Muscle layer of colon (tissue), 2 donors: ENCODE measurements at regions not wholly inside any gene's neighbourhood (a gene's known extent, or its start where the extent isn't known, plus 50 kb on each side); places are given as distances from the start of the nearest gene placed in this dataset.
"Not testable (repeated sequence)": the region's sequence is repeated elsewhere in the genome, so short reads cannot be mapped to it uniquely, and the experiment has no call there.

ENCODE experiments used
- H3K27ac ChIP-seq: one replicate; pipeline ENCODE4 v1.7.0; 2013; ENCODE audit warnings: low read depth, mild to moderate bottlenecking, low read length, moderate library complexity
- H3K27me3 ChIP-seq, 2 donors: one replicate each; pipeline ENCODE4 v1.7.0; 2013; ENCODE audit warnings: low read length in 2 of 2, mild to moderate bottlenecking in 2 of 2; ENCODE audit not compliant: insufficient read depth in 2 of 2, control insufficient read depth in 1 of 2
- H3K36me3 ChIP-seq: one replicate; pipeline ENCODE4 v1.7.0; 2013; ENCODE audit warnings: mild to moderate bottlenecking, low read length; ENCODE audit not compliant: insufficient read depth
- H3K4me1 ChIP-seq: one replicate; pipeline ENCODE4 v1.7.0; 2013; ENCODE audit warnings: mild to moderate bottlenecking, low read length; ENCODE audit not compliant: insufficient read depth
- H3K4me3 ChIP-seq, 2 donors: one replicate each; pipeline ENCODE4 v1.7.0; 2013; ENCODE audit warnings: low read length in 2 of 2, low read depth in 1 of 2, mild to moderate bottlenecking in 1 of 2, moderate library complexity in 1 of 2
- H3K9ac ChIP-seq: one replicate; pipeline ENCODE4 v1.7.0; 2013; ENCODE audit warnings: low read length
- H3K9me3 ChIP-seq: one replicate; pipeline ENCODE4 v1.7.0; 2013; ENCODE audit warnings: mild to moderate bottlenecking, low read length
- donor health status: abdominal sarcoma.
- donor health status: Adenocarcinoma of cecum.

GRCh38 chr10:124323806-124324205 lies 94.9 kb downstream of the OAT start:
- Histone ChIP-seq H3K27me3 (no peaks in the 10 kb centered on the region), H3K27ac (no peak overlapping the region), H3K9me3 (no peaks in the 10 kb centered on the region), H3K4me3 (no peak overlapping the region), H3K4me1 (no peaks in the 10 kb centered on the region), H3K36me3 (no peaks in the 10 kb centered on the region), H3K9ac (no peak overlapping the region)

GRCh38 chr10:124323111-124323725 lies 95.5 kb downstream of the OAT start:
- Histone ChIP-seq H3K9ac (no peak overlapping the region), H3K27me3 (no peaks in the 10 kb centered on the region), H3K9me3 (no peaks in the 10 kb centered on the region), H3K36me3 (no peaks in the 10 kb centered on the region), H3K4me1 (no peaks in the 10 kb centered on the region), H3K27ac (no peak overlapping the region), H3K4me3 (no peak overlapping the region)

- H3K4me3 ChIP-seq: no peak overlapping the region
- H3K27me3 ChIP-seq: no peaks in the 10 kb centered on the region
- H3K27ac ChIP-seq: no peak overlapping the region
- H3K4me1 ChIP-seq: no peaks in the 10 kb centered on the region
- H3K9me3 ChIP-seq: no peaks in the 10 kb centered on the region
- no peaks in the 10 kb centered on the region for H3K36me3 ChIP-seq
- H3K9ac ChIP-seq: no peak overlapping the region
These were observed 96.3 kb downstream of the OAT start for GRCh38 chr10:124322191-124322980.

DNA sequence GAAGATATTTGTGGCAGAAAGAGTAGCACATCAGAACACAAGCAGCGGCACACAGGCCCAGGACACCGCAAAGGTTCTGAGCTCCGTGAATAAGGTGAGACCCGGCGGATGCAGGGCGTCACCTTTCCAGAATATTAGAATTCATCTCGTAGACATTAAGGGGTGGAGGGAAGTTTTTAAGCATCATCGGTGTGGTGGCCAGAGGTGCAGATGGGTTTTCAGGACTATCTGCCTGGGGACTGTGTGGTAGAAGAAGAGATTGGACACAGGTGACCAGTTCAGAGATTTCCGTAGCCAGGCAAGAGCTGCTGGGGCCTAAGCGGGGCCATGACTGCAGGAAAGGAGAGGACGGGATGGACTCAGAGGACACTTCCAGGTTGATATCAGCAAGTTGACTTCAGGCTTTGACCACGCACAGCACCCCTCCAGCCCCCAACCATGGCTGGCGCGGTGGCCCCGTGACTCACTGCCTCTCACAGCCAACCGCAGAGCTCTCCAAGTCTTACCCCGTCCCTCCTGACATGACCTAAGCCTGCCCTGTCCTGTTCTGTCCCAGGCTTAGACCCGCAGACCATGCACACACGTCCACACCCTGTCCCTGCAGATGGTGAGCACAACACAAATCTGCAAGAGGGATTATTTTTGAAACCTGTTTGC lies 97.2 kb downstream of the OAT start:
- H3K27ac ChIP-seq: no peak overlapping the region
- H3K27me3 ChIP-seq: no peaks in the 10 kb centered on the region
- H3K36me3 ChIP-seq: no peaks in the 10 kb centered on the region
- no peaks in the 10 kb centered on the region for H3K4me1 ChIP-seq
- no peak overlapping the region for H3K9ac ChIP-seq
- no peak overlapping the region for H3K4me3 ChIP-seq
- H3K9me3 ChIP-seq: no peaks in the 10 kb centered on the region

DNA sequence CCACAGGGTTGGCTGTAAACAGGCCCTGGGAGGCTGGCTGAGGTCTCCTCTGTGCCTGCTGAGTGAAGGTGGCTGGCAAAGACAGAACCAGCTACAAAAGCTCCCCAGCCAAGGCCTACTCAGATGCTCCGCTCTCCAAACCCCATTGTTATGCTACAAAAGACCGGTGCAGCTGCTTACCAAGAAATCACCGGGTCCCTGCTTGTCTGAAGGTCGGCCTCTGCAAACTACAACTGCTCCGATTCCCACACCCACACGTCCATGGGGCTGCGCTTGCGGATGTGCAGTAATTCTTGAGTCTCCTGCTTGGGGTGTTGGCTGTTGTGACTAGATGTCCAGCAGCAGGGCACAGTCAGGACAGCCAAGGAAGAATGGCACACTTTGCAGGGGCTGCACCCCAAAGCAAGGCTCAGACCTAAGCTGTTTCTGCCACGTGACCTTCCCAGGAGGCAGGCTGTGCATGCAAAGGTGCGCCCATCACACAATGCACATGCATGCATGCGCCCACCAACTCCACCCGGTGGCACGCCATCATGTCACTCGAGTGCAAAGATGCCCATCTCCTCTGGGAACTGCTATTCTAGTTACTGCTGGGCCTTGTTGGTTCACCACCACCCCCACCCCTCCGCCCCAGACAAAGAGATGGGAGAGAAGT lies 97.8 kb downstream of the OAT start:
- Histone ChIP-seq H3K4me1 (no peaks in the 10 kb centered on the region), H3K9me3 (no peaks in the 10 kb centered on the region), H3K9ac (no peak overlapping the region), H3K27ac (no peak overlapping the region), H3K27me3 (no peaks in the 10 kb centered on the region), H3K36me3 (no peaks in the 10 kb centered on the region), H3K4me3 (no peak overlapping the region)

- H3K27ac ChIP-seq: no peak overlapping the region
- no peaks in the 10 kb centered on the region for H3K4me1 ChIP-seq
These were observed 98.8 kb downstream of the OAT start for GRCh38 chr10:124319926-124320391.

GRCh38 chr10:124319520-124319919 lies 99.2 kb downstream of the OAT start:
- H3K36me3 ChIP-seq, H3K27me3 ChIP-seq, H3K9me3 ChIP-seq, H3K4me1 ChIP-seq, H3K27ac ChIP-seq, H3K4me3 ChIP-seq, H3K9ac ChIP-seq: not testable (repeated sequence)

More at GRCh38 chr10:124319926-124320391, 98.8 kb downstream of the OAT start:
- Histone ChIP-seq H3K9ac (no peak overlapping the region), H3K9me3 (no peaks in the 10 kb centered on the region), H3K4me3 (no peak overlapping the region), H3K27me3 (no peaks in the 10 kb centered on the region), H3K36me3 (no peaks in the 10 kb centered on the region)

- Histone ChIP-seq H3K9me3 (no peaks in the 10 kb centered on the region), H3K4me1 (no peaks in the 10 kb centered on the region), H3K4me3 (no peak overlapping the region), H3K27ac (no peak overlapping the region), H3K36me3 (no peaks in the 10 kb centered on the region), H3K27me3 (no peaks in the 10 kb centered on the region), H3K9ac (no peak overlapping the region)
These were observed 99.9 kb downstream of the OAT start for GRCh38 chr10:124318811-124319210.

GRCh38 chr10:124318076-124318475 lies 100.6 kb downstream of the OAT start:
- Histone ChIP-seq H3K4me3 (no peak overlapping the region), H3K36me3 (no peaks in the 10 kb centered on the region)

GRCh38 chr10:124316326-124316725 lies 102.4 kb downstream of the OAT start:
- no peak overlapping the region for H3K4me3 ChIP-seq
- no peaks in the 10 kb centered on the region for H3K9me3 ChIP-seq
- H3K27ac ChIP-seq: no peak overlapping the region
- H3K9ac ChIP-seq: no peak overlapping the region
- no peaks in the 10 kb centered on the region for H3K27me3 ChIP-seq
- no peaks in the 10 kb centered on the region for H3K36me3 ChIP-seq
- no peaks in the 10 kb centered on the region for H3K4me1 ChIP-seq

More at GRCh38 chr10:124318076-124318475, 100.6 kb downstream of the OAT start:
- H3K27ac ChIP-seq: no peak overlapping the region
- no peak overlapping the region for H3K9ac ChIP-seq
- no peaks in the 10 kb centered on the region for H3K9me3 ChIP-seq
- no peaks in the 10 kb centered on the region for H3K27me3 ChIP-seq
- H3K4me1 ChIP-seq: no peaks in the 10 kb centered on the region

- H3K36me3 ChIP-seq: no peaks in the 10 kb centered on the region
- no peaks in the 10 kb centered on the region for H3K27me3 ChIP-seq
- no peaks in the 10 kb centered on the region for H3K4me1 ChIP-seq
- no peak overlapping the region for H3K9ac ChIP-seq
- H3K4me3 ChIP-seq: no peak overlapping the region
- no peak overlapping the region for H3K27ac ChIP-seq
- H3K9me3 ChIP-seq: no peaks in the 10 kb centered on the region
These were observed 103.0 kb downstream of the OAT start for GRCh38 chr10:124315591-124316270.
